HUES64 (cell line): ENCODE measurements at regions not wholly inside any gene's neighbourhood (a gene's known extent, or its start where the extent isn't known, plus 50 kb on each side); places are given as distances from the start of the nearest gene placed in this dataset.
"Not testable (repeated sequence)": the region's sequence is repeated elsewhere in the genome, so short reads cannot be mapped to it uniquely, and the experiment has no call there.

Source experiments
- H3K27ac ChIP-seq: 2 replicates; pipeline ENCODE4 v1.7.0; 2013; ENCODE audit warnings: low read depth, low read length, inconsistent platforms
- H3K27me3 ChIP-seq: 2 replicates; pipeline ENCODE4 v1.6.1; 2013; ENCODE audit warnings: mild to moderate bottlenecking, low read length; ENCODE audit not compliant: insufficient read depth
- H3K36me3 ChIP-seq: 2 replicates; pipeline ENCODE4 v1.6.1; 2013; ENCODE audit warnings: mild to moderate bottlenecking, low read length; ENCODE audit not compliant: insufficient read depth
- H3K4me1 ChIP-seq: 2 replicates; pipeline ENCODE4 v1.6.1; 2013; ENCODE audit warnings: mild to moderate bottlenecking, low read length, moderate library complexity; ENCODE audit not compliant: insufficient read depth
- H3K4me3 ChIP-seq: 2 replicates; pipeline ENCODE4 v1.5.1; 2013; ENCODE audit warnings: mild to moderate bottlenecking, low read length, moderate library complexity
- H3K9ac ChIP-seq: 2 replicates; pipeline ENCODE4 v1.6.1; 2013; ENCODE audit warnings: mild to moderate bottlenecking, low read depth, low read length
- H3K9me3 ChIP-seq: 2 replicates; pipeline ENCODE4 v1.6.1; 2013; ENCODE audit warnings: low read depth, low read length; ENCODE audit not compliant: insufficient read depth
- WGBS: fragments of 150-250, 120-280 bp; methylation state at CpG from one replicate; pipeline ENCODE4 v1.1.7; 2013; ENCODE audit warnings: missing lambda C conversion rate; 5-methylcytosine and 5-hydroxymethylcytosine counted together

DNA sequence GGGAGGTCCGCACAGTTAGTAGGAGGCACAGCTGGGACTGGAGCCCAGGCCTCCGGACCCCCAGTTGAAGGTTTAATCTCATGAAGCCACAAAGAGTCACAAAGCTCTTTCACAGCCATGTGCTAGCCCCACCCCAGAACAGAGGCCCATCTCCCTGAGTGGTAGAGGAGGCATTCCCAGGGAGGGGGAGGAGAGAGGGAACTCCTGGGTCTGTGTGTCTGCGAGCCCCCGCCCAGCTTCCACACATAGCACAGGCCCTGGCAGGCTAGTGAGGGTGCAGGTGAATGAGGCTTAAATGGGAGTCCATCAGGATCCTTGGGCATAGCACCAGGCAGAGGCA lies 197.8 kb downstream of the MATN1 start:
- Histone ChIP-seq H3K4me3 (no peak overlapping the region), H3K9me3 (no peaks in the 10 kb centered on the region), H3K27ac (no peak overlapping the region), H3K36me3 (no peaks in the 10 kb centered on the region), H3K4me1 (no peaks in the 10 kb centered on the region), H3K27me3 (no peaks in the 10 kb centered on the region), H3K9ac (no peak overlapping the region)
- WGBS: 95% methylated on average over 4 of the region's 4 CpGs

DNA sequence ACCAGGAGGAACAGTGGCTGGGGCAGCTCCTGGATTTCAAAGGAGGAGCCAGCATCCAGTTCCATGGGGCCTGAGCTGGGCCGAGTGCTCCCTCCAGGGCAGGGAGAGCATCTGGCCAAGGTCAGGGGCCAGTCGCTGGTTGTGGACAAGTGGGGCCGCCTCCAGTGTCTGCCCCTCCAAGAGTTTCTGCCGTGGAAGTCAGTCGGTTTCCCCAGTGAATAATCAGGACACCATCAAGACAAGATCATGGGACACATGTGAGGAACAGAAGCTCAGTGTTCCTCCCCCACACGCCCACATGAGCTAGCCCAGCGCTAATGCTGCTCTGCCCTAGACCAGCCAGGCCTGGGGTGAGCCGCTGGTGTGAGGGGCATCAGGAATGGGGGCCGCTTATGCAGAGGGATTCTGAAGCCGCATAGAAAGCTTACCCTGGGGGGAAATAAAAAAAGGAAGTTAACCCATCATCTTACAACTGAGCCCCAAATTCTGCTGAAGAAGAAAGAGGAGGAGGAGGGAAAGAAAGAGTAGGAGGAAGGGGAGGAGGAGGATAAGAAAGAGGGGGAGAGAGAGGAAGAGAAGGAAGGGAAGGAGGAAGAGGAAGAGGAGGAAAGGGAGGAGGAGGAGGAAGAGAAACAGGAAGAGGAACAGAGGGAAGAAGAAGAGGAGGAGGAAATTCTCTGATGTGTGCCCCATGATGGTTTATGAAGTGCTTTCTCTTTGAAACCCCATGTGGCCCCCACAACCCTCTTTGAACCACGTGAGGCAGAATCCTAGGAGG lies 198.4 kb downstream of the MATN1 start:
- H3K27ac ChIP-seq: no peak overlapping the region
- no peak overlapping the region for H3K9ac ChIP-seq
- no peaks in the 10 kb centered on the region for H3K36me3 ChIP-seq
- no peaks in the 10 kb centered on the region for H3K9me3 ChIP-seq
- WGBS: 89% methylated on average over 11 of the region's 11 CpGs
- H3K4me3 ChIP-seq: no peak overlapping the region
- H3K27me3 ChIP-seq: no peaks in the 10 kb centered on the region
- no peaks in the 10 kb centered on the region for H3K4me1 ChIP-seq

DNA sequence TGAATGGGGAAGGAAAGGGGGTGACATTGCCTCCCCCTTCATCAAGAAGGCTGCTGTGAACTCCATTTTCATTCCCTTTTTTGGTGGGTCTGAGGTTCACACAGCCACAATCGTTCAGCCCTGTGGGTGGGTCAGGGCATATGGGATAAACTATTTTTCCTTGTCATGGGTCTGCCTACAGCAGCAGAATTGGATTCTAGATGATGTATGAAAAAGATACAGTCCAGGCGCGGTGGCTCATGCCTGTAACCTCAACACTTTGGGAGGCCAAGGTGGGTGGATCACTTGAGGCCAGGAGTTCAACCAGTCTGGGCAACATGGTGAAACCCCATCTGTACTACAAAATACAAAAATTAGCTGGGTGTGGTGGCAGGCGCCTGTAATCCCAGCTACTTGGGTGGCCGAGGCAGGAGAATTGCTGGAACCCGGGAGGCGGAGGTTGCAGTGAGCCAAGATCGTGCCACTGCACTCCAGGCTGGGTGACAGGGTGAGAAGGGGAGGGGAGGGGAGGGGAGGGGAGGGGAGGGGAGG lies 199.3 kb downstream of the MATN1 start:
- H3K36me3 ChIP-seq, H3K4me1 ChIP-seq, H3K4me3 ChIP-seq, H3K27ac ChIP-seq, H3K9me3 ChIP-seq, H3K9ac ChIP-seq, H3K27me3 ChIP-seq: not testable (repeated sequence)
- 95% methylated on average over 7 of the region's 8 CpGs for WGBS

DNA sequence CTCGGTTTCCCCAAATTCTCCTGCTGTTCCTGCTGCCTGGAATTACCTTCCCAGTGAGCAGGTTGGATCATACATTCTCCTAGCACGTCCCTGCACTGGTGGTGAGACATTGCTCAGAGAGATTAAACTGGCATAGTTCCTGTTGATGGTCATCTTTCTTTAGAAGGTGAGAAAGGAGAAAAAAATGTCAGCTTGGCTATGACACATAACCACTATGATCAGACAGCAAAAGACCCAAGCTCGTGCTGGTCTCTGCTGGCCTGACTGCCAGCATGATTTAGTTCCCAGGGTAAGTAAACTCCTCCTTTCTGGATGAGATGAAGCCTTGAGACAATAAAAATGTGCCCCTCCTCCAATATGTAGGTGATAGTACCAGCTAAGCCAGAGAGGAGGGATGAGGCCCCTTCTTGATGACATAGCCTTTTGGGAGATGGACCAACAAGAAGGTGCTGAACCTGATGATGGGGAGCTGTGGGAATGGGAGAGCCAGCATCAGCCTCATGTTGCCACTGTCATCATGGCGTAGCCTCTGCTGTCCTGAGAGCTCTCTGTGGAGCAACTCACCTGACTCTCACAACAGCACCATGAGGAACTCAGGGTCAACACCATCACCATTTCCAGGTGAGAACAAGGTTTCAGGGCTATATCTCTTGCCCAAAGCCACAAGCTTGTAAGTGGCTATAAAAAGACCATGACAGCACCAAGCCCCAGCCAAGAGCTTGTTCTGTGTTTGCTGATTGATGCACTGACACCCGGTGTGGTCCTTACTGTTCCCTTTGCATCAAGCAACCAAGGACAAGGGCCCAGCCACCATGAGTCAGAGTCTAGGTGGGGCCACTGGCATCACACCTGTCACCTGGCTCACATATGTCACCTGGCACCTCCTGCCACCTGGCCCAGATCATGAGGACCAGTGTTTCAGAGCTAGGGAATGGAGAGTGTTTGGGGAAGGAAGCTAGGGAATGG lies 200.0 kb downstream of the MATN1 start:
- Histone ChIP-seq H3K27ac (no peak overlapping the region), H3K9ac (no peak overlapping the region), H3K9me3 (no peaks in the 10 kb centered on the region), H3K27me3 (no peaks in the 10 kb centered on the region), H3K4me1 (no peaks in the 10 kb centered on the region), H3K36me3 (no peaks in the 10 kb centered on the region), H3K4me3 (no peak overlapping the region)
- WGBS: 87% methylated on average over 5 of the region's 5 CpGs

DNA sequence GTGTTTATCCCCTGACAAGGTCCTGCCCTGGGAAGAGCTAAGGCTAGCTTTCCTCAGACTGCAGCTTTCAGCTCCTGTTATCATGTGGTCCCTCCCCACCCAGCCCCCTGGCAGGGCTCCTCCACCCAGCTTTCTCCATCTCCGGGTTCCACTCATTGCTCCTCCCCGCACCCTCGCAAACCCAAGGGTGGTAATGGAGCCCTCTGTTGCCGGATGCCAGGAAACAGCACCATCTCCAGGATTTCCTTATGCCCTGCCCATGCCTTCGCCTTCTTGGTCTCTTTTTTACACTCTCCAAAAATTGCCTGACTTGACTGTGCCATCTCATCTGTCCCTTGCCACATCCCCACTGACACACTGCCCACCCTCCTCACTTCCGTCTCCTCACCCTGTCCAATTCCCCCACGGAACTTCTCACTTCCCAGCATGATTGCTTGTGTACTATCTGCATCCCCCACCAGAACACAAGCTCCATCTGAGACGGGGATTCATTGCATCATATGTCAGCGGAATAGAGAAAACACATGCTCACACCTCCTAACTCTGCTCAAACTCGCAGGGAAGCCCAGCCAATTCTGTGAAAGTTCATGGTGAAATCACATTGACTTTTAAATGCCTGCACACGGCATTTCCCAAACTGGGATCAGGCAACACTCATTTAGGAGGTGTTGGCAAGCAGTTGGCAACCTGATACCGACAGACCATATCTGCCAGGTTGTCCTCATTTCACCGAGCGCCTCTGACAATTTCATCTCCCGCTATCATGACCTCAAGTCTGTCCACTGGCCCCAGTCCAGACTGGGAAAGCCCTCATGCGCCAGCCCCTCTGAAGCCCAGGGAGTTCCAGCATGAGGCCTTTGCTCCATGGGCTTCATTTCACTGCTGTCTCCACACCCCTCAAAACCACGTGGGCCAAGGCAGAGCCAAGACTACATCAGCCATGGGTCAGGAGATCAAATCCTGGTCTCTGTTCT lies 201.1 kb downstream of the MATN1 start:
- H3K9ac ChIP-seq: no peak overlapping the region
- H3K4me3 ChIP-seq: no peak overlapping the region
- no peak overlapping the region for H3K27ac ChIP-seq
- H3K9me3 ChIP-seq: no peaks in the 10 kb centered on the region
- H3K27me3 ChIP-seq: no peaks in the 10 kb centered on the region
- no peaks in the 10 kb centered on the region for H3K36me3 ChIP-seq
- no peaks in the 10 kb centered on the region for H3K4me1 ChIP-seq
- 90% methylated on average over 17 of the region's 17 CpGs for WGBS

DNA sequence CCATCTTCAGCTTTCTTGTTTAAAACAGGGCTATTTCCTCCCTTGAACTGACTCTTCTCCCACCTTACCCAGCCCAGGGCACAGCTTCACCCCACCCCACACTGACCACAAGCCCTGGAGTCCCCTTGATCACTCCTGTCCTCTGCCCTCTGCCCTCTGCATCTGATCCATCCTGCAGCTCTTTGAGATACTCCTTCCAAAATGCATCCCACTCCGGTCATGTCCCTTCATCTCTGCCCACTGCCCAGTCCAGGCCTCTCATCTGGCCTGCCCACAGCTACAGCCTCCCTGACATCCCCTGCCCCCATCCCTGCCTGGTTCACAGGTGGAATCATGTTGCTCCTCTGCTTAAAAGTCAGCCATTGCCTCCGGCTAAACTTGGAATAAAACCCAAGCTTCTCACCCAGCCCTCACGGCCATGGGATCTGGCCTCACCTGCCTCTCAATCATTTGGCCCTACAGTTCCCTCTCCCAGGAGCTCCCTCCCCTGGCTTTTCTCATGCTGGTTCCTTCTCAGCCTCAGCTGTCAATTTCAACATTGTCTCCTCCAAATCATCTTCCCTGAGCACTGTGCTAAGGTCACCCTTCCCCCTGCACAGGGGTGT lies 202.0 kb downstream of the MATN1 start:
- no peaks in the 10 kb centered on the region for H3K9me3 ChIP-seq
- no peaks in the 10 kb centered on the region for H3K36me3 ChIP-seq
- WGBS: 88% methylated on average over 3 of the region's 3 CpGs
- no peak overlapping the region for H3K27ac ChIP-seq
- H3K9ac ChIP-seq: no peak overlapping the region
- H3K4me3 ChIP-seq: no peak overlapping the region
- H3K4me1 ChIP-seq: no peaks in the 10 kb centered on the region
- no peaks in the 10 kb centered on the region for H3K27me3 ChIP-seq

DNA sequence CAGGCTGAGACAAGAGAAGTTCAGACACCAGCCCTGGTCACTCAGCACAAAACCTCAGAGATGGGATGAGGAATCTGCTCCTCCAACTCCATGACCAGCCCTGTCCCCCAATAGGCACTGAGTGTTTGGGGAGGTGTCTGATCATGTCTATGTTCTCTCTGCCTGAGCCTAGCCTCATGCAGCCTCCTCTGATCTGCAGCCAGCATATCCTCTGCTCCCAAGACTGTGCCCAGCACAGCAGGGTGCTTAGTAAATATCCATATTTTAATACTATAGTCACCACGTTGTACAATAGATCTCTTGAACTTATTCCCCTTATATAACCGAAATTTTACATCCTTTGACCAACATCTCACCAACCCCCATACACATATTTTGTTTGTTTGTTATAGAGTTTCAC lies 202.9 kb downstream of the MATN1 start:
- H3K4me1 ChIP-seq: no peaks in the 10 kb centered on the region
- H3K36me3 ChIP-seq: no peaks in the 10 kb centered on the region
- no peaks in the 10 kb centered on the region for H3K27me3 ChIP-seq
- no peak overlapping the region for H3K9ac ChIP-seq
- H3K4me3 ChIP-seq: no peak overlapping the region
- WGBS: 79% methylated on average over 2 of the region's 2 CpGs
- no peak overlapping the region for H3K27ac ChIP-seq
- no peaks in the 10 kb centered on the region for H3K9me3 ChIP-seq

DNA sequence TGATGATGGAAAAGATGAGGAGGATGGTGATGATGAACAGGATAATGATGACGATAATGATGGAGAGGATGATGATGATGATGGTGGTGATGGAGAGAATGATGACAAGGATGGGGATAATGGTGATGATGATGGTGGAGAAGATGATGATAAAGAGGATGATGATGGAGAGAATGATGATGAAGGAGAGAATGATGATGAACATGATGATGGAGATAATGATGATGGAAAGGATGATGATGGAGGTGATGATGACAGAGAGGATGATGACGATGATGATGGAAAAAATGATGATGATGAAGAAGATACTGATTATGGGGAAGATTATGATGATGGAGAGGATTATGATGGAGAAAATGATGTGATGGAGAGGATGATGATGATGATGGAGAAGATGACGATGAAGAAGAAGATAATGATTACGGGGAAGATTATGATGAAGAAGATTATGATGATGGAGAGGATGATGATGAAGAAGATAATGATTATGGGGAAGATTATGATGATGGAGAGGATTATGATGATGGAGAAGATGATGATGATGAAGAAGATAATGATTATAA lies 204.1 kb downstream of the MATN1 start:
- Histone ChIP-seq H3K9me3 (no peaks in the 10 kb centered on the region), H3K27me3 (no peaks in the 10 kb centered on the region)
- 94% methylated on average over 4 of the region's 4 CpGs for WGBS

DNA sequence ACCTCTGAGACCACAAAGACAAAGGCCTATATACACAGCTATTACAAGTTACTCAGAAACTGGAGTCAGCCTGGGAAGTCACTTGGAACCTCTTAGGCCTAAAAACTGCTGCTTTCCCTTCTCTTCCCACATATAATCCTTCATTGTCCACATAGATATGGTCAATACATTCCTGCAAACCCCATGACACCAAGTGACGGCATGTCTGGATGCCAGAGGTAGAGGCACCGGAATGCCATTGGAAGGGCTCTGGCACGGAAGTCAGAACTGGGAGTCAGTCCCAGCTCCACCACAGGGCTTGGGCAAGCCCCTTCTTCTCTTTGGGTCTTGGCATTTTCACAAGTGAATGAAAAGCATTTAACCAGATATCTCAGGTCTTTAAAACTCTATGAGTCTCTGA lies 204.7 kb downstream of the MATN1 start:
- no peak overlapping the region for H3K9ac ChIP-seq
- no peaks in the 10 kb centered on the region for H3K9me3 ChIP-seq
- H3K4me3 ChIP-seq: no peak overlapping the region
- H3K4me1 ChIP-seq: no peaks in the 10 kb centered on the region
- H3K36me3 ChIP-seq: no peaks in the 10 kb centered on the region
- no peaks in the 10 kb centered on the region for H3K27me3 ChIP-seq
- 94% methylated on average over 3 of the region's 3 CpGs for WGBS
- H3K27ac ChIP-seq: no peak overlapping the region

More for the DNA sequence above, 204.1 kb downstream of the MATN1 start:
- H3K36me3 ChIP-seq: no peaks in the 10 kb centered on the region
- H3K4me1 ChIP-seq: no peaks in the 10 kb centered on the region
- no peak overlapping the region for H3K4me3 ChIP-seq
- H3K9ac ChIP-seq: no peak overlapping the region
- no peak overlapping the region for H3K27ac ChIP-seq

DNA sequence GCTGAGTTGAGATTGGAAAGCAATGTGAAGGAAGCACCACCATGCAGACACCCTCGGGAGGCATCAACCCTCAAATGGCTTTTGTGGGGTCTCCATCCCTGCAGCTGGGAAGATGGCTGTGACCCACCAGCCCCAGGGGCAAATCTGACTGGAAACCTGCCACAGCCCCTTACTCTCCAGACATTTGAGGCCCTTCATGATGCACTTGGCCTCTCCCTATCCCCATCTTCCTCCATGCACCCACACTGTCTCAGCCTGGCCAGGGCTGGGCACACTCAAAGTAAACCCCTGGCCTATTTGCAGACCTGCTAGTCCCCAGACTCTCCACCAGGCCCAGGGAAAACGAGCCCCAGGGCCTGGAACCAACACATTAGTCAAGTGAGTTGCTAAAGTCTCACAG lies 205.2 kb downstream of the MATN1 start:
- H3K9me3 ChIP-seq: no peaks in the 10 kb centered on the region
- H3K27me3 ChIP-seq: no peaks in the 10 kb centered on the region
- H3K9ac ChIP-seq: no peak overlapping the region
- 82% methylated on average over 2 of the region's 2 CpGs for WGBS
- no peaks in the 10 kb centered on the region for H3K4me1 ChIP-seq
- H3K27ac ChIP-seq: no peak overlapping the region
- no peak overlapping the region for H3K4me3 ChIP-seq
- no peaks in the 10 kb centered on the region for H3K36me3 ChIP-seq
